ENCODE measurements at regions not wholly inside any gene's neighbourhood (a gene's known extent, or its start where the extent isn't known, plus 50 kb on each side); places are given as distances from the start of the nearest gene placed in this dataset.

- TF ChIP-seq, protein P1, sequence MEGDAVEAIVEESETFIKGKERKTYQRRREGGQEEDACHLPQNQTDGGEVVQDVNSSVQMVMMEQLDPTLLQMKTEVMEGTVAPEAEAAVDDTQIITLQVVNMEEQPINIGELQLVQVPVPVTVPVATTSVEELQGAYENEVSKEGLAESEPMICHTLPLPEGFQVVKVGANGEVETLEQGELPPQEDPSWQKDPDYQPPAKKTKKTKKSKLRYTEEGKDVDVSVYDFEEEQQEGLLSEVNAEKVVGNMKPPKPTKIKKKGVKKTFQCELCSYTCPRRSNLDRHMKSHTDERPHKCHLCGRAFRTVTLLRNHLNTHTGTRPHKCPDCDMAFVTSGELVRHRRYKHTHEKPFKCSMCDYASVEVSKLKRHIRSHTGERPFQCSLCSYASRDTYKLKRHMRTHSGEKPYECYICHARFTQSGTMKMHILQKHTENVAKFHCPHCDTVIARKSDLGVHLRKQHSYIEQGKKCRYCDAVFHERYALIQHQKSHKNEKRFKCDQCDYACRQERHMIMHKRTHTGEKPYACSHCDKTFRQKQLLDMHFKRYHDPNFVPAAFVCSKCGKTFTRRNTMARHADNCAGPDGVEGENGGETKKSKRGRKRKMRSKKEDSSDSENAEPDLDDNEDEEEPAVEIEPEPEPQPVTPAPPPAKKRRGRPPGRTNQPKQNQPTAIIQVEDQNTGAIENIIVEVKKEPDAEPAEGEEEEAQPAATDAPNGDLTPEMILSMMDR (IDR thresholded peaks at IDR 0.05): no peak
- DNase-seq (ENCODE audit: low spot score) (no peak), ATAC-seq (ENCODE audit: low FRiP score) (no peak)
Measured at GRCh38 chr5:61251874-61252642, 80.0 kb upstream of the ZSWIM6 start.

DNA sequence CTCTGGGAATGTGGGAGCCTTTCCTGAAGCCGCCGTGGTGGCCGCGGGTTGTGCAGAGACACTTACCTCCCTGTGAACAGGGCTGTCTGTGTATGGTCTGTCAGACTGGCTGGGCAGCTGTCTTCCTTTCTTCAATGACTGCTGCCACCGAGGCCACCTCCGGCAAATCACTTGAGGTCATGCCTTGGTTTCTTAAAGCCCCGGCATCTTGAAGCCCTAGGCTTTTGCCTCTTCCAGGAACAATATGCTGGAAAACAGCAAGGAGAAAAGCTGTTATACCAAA lies 79.5 kb upstream of the ZSWIM6 start:
- no peak for DNase-seq (ENCODE audit: low spot score)
- TF ChIP-seq, protein P1 (IDR thresholded peaks at IDR 0.05): no peak
- ATAC-seq (ENCODE audit: low FRiP score): no peak

DNA sequence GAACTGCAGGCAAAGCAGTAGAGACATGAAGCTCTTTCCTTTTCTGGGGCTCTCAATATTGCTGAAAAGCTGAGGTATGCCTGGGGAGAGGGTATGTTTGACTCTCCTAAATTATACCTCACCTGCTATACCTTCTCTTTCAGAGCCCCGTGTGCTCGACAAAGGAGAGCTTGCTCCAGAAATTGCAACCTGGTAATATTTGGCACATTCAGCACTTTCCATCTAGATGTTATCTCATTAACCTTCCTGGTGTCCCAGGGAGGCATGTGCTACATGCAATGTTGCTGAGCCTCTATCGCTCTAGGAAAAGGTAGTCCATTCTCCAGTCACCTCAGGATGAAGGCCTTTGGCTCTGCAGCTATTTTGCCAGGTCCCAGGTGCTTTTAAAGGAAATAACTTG lies 78.5 kb upstream of the ZSWIM6 start:
- no peak for ATAC-seq (ENCODE audit: low FRiP score)
- TF ChIP-seq, protein P1 (IDR thresholded peaks at IDR 0.05): no peak
- no peak for DNase-seq (ENCODE audit: low spot score)

GRCh38 chr5:61254969-61255555 lies 77.0 kb upstream of the ZSWIM6 start:
- no peak for ATAC-seq (ENCODE audit: low FRiP score)
- TF ChIP-seq, protein P1 (IDR thresholded peaks at IDR 0.05): no peak
- DNase-seq (ENCODE audit: low spot score): no peak

DNA sequence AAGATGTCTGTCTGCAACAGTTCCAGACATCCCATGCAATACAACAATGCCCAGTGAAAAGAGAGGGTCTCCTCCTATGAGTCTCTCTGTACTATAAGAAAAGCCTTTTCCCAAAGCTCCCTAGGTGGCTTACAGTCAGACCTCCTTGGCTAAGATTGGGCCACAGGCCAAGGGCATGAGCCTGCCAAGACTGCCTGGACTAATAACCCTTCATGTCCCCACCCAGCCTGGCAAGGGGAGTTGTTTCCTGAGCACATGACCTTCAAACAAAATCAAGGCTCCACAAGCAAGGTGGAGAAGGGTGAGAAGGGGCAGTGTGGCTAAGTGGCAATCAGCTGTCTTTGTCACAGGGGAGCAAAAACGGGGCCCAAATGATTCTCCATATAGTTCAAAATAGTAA lies 75.6 kb upstream of the ZSWIM6 start:
- DNase-seq (ENCODE audit: low spot score) (no peak), ATAC-seq (ENCODE audit: low FRiP score) (no peak)
- TF ChIP-seq, protein P1 (IDR thresholded peaks at IDR 0.05): no peak

DNA sequence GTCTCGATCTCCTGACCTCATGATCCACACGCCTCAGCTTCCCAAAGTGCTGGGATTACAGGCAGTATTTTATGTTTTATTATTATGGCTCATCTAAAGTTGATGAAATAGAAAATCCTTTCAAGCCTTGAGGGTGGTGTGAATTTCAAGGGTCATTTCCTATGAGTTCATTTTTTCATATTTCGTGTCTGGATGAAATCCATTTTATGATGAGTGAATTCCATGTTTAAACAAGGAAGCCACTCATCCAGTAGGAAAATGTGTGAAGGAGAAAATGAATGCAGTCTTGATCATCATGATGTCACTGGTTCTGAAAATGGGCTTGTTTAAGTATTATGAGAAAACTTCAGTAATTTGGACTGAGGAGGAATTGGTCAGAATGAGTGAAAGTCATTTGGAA lies 74.6 kb upstream of the ZSWIM6 start:
- ATAC-seq (ENCODE audit: low FRiP score): no peak
- TF ChIP-seq, protein P1 (IDR thresholded peaks at IDR 0.05): no peak
- DNase-seq (ENCODE audit: low spot score): no peak

DNA sequence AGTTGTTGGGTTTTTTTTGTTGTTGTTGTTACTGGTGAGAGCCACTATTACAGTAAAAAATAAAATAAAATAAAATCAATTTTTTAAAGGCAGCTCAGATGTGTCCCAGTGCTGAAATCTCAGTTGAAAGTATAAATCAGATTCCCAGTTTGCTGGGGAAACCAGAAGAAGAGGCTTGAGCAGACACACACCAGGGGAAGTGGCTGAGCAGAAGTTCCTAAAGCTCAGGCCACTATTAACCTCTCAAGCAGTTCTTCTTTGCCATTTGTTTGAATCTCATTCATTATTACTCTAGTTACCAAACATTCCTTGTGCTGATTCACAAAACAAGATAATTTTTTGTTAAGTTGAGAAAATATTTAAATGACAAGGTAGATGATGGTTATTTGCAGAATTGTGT lies 70.9 kb upstream of the ZSWIM6 start:
- DNase-seq (ENCODE audit: low spot score) (no peak), ATAC-seq (ENCODE audit: low FRiP score) (no peak)
- TF ChIP-seq, protein P1 (IDR thresholded peaks at IDR 0.05): no peak

Data from omental fat pad (tissue), 3 donors.